IgD-negative memory B cell (primary cell): ENCODE measurements at regions not wholly inside any gene's neighbourhood (a gene's known extent, or its start where the extent isn't known, plus 50 kb on each side); places are given as distances from the start of the nearest gene placed in this dataset.
"Not testable (repeated sequence)": the region's sequence is repeated elsewhere in the genome, so short reads cannot be mapped to it uniquely, and the experiment has no call there.

Experiments
- H3K27ac Mint-ChIP-seq, 3 donors: one replicate each; pipeline ENCODE4 v1.8.0; 2020 to 2022; ENCODE audit warnings: mild to moderate bottlenecking in 3 of 3, mixed read lengths in 3 of 3, moderate library complexity in 1 of 3
- H3K27me3 Mint-ChIP-seq: one replicate; pipeline ENCODE4 v1.8.0; 2021; ENCODE audit warnings: mixed read lengths
- H3K36me3 Mint-ChIP-seq: one replicate; pipeline ENCODE4 v1.8.0; 2020; ENCODE audit warnings: mild to moderate bottlenecking, mixed read lengths
- H3K4me1 Mint-ChIP-seq, 3 donors: one replicate each; pipeline ENCODE4 v1.8.0; 2020 to 2022; ENCODE audit warnings: mixed read lengths in 3 of 3, mild to moderate bottlenecking in 1 of 3
- H3K4me3 Mint-ChIP-seq, 4 donors: one replicate each; pipeline ENCODE4 v1.8.0; 2020 to 2022; ENCODE audit warnings: mild to moderate bottlenecking in 4 of 4, mixed read lengths in 4 of 4, moderate library complexity in 3 of 4
- H3K9me3 Mint-ChIP-seq, 3 donors: one replicate each; pipeline ENCODE4 v1.8.0; 2020 to 2021; ENCODE audit warnings: mixed read lengths in 3 of 3, mild to moderate bottlenecking in 1 of 3

- not testable (repeated sequence) for H3K27ac Mint-ChIP-seq, H3K27me3 Mint-ChIP-seq, H3K4me1 Mint-ChIP-seq, H3K36me3 Mint-ChIP-seq, H3K9me3 Mint-ChIP-seq, H3K4me3 Mint-ChIP-seq
Measured at GRCh38 chr10:50688183-50688582, 51.6 kb upstream of the ASAH2B start.

DNA sequence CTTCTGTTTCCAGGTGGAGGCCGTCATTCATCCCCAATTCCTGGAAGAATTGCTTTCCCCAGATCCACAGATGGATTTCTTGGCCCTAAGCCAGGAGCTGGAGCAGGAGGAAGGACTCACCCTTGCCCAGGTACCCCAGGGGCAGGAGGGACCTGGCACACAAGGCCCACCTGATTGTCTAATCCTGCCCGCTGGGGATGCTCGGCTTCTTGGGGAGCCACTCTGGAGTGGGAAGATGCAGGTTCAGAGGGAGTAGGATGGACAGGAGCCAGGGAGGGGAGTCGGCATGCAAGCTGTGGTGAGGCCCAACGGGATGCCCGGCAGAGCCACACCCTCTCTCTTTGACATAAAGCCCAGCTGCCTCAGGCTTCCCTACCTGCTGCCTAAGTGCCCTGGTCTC, 55.4 kb upstream of the ASAH2B start:
- H3K4me3 Mint-ChIP-seq, H3K27me3 Mint-ChIP-seq, H3K27ac Mint-ChIP-seq, H3K36me3 Mint-ChIP-seq, H3K4me1 Mint-ChIP-seq, H3K9me3 Mint-ChIP-seq: not testable (repeated sequence)

- not testable (repeated sequence) for H3K27ac Mint-ChIP-seq, H3K4me3 Mint-ChIP-seq, H3K9me3 Mint-ChIP-seq
Measured at GRCh38 chr10:50683198-50683751, 56.5 kb upstream of the ASAH2B start.

GRCh38 chr10:50680606-50681005, 56.9 kb upstream of the SGMS1 start:
- H3K9me3 Mint-ChIP-seq, H3K4me1 Mint-ChIP-seq, H3K27ac Mint-ChIP-seq, H3K36me3 Mint-ChIP-seq, H3K4me3 Mint-ChIP-seq, H3K27me3 Mint-ChIP-seq: not testable (repeated sequence)

More at GRCh38 chr10:50683198-50683751, 56.5 kb upstream of the ASAH2B start:
- H3K27me3 Mint-ChIP-seq, H3K4me1 Mint-ChIP-seq, H3K36me3 Mint-ChIP-seq: not testable (repeated sequence)

DNA sequence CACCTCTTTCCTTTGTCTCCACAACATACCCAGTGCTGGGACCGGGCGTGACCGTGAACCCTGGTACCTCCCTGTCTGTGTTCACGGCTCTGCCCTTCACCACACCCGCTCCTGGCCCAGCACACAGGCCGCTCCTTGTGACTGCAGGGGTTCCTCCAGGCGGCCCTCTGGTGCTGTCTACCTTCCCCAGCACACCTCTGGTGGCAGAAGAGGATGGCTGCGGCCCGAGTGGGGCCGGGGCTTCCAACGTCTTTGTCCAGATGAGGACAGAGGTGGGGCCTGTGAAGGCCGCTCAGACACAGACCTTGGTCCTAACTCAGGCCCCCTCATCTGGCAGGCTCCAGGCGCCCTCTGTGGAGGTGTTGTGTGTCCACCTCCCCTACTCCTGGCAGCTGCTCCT, 55.4 kb upstream of the SGMS1 start:
- no peak overlapping the region for H3K27ac Mint-ChIP-seq
- H3K4me1 Mint-ChIP-seq: peaks cover 0 to 1% (median 1%) of the 10 kb centered on the region in 3 donors
- H3K9me3 Mint-ChIP-seq: no peaks in the 10 kb centered on the region
- H3K36me3 Mint-ChIP-seq: no peaks in the 10 kb centered on the region
- H3K27me3 Mint-ChIP-seq: no peaks in the 10 kb centered on the region
- no peak overlapping the region for H3K4me3 Mint-ChIP-seq

- H3K36me3 Mint-ChIP-seq, H3K4me3 Mint-ChIP-seq, H3K4me1 Mint-ChIP-seq, H3K27me3 Mint-ChIP-seq, H3K9me3 Mint-ChIP-seq: not testable (repeated sequence)
- peak overlapping the region in 1 of 3 donors; percentile 64 for H3K27ac Mint-ChIP-seq
Measured at GRCh38 chr10:50675555-50675954, 51.8 kb upstream of the SGMS1 start.

GRCh38 chr10:50674469-50675254, 50.9 kb upstream of the SGMS1 start:
- Mint-ChIP-seq H3K4me3 (no peak overlapping the region), H3K36me3 (no peaks in the 10 kb centered on the region), H3K27me3 (no peaks in the 10 kb centered on the region), H3K4me1 (peaks cover 6 to 9% (median 9%) of the 10 kb centered on the region in 3 donors), H3K27ac (peak overlapping the region in 1 of 3 donors; percentile 64), H3K9me3 (peaks cover 0 to 4% (median 0%) of the 10 kb centered on the region in 3 donors)
